ENCODE measurements at regions not wholly inside any gene's neighbourhood (a gene's known extent, or its start where the extent isn't known, plus 50 kb on each side); places are given as distances from the start of the nearest gene placed in this dataset.
"Not testable (repeated sequence)": the region's sequence is repeated elsewhere in the genome, so short reads cannot be mapped to it uniquely, and the experiment has no call there.

DNA sequence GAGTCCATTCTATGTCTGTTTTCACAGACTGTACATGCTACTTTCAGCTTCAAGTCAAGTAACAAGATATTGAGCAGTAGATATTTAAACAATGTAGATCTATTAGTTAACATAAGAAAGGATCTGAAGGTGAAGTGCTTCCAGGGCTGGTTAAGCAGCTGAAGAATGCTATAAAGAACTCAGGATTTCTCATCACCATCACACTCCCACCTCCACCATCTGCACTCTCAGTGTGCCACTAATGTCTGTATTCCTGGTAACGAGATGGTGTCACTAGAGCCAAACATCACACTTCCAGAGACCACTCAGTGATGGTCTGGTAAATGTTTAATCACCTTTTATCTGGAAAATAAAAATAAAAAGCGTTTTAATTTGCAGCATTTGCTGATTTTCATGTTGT, 224.0 kb upstream of the FERD3L start:
- DNase-seq: no peak

DNA sequence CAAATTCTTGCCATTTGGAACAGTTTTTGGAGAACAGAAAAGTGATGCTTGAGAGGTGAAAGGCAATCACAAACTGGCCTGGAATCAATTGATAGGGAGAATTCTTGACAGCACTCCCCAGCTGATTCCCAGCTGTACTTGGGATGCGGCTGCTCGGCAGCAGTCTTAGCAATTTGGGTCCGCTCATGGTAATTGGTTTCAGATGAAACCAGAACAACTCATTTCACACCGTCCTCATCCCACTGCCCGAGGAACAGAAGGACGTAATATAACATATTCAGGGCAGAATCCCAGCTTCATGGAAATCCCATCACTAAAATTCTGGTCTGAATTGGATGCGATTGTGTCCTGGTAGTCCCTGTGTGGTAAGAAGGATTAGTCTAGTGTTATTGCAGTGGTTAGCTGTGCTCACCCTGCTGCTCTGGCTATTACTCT, 223.3 kb upstream of the FERD3L start:
- peak; percentile 55 for DNase-seq

DNA sequence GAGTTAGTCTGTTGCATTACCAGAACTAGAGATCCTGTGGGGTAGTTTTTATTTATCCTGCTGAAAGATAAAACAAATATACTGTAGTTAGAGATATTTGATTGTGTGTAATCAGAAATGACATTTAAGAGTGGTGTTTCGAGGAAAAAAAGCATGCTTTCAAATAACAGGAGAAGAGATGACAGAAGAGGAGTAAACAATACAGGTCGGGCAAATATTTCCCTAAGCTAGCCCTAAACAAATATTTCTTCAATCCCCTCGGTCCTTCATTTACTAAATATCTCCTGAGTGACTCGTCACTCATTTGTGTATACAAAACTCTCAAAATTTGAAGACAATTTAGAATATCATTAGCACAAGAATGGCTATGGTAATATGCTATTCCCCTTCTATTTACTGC, 219.7 kb upstream of the FERD3L start:
- no peak for DNase-seq

DNA sequence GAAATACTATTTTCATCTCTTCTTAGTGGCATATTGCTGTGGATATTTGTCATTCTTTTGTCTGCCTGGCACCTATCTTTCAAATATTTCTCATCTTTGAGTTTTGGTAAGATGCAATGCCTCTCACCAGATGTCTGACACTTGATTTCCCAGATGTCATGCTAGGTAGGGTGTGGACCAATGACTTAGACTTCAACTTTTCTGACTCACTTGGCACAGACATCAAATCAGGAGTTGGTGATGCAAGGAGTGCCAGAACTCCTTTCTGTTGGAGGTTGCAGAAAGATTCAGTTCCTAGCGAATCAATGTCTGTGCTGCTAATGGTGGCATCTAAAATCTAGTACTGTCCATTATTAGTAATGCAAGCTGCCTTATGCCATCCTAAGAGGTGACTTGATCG, 216.9 kb upstream of the FERD3L start:
- DNase-seq: peak; percentile 41

DNA sequence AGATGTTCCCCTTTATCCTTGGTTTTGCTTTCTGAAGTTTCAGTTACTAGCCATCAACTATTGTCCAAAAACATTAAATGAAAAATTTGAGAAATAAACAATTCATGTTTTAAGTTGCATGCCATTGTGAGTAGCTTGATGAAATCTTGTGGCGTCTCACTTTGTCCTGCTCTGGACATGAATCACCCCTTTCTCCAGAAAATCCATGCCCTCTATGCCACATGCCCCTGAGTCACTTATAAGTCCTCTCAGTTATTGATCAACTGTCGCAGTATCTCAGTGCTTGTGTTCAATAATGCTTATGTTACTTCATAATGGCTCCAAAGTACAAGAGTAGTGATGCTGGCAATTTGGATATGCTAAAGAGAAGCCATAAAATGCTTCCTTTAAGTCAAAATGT, 208.0 kb upstream of the FERD3L start:
- DNase-seq: no peak

DNA sequence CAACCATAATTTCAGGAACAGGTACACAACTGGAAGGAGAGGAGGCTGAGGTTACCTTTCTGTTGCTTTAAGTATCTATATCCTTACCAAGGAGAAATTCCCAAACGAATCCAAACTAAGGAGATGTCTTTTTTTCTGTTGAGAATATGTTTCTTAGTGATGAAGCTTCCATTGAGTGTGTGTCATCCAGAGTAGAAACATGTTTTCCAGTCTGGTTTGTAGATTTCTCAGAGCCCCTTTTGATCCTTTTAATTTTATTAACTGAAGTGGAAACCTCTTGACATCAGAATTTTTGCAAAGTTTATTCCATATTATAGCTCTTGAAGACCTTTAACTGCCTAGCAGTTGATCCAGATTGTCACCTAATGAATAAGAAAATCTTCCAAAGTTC, 207.1 kb upstream of the FERD3L start:
- DNase-seq: no peak

DNA sequence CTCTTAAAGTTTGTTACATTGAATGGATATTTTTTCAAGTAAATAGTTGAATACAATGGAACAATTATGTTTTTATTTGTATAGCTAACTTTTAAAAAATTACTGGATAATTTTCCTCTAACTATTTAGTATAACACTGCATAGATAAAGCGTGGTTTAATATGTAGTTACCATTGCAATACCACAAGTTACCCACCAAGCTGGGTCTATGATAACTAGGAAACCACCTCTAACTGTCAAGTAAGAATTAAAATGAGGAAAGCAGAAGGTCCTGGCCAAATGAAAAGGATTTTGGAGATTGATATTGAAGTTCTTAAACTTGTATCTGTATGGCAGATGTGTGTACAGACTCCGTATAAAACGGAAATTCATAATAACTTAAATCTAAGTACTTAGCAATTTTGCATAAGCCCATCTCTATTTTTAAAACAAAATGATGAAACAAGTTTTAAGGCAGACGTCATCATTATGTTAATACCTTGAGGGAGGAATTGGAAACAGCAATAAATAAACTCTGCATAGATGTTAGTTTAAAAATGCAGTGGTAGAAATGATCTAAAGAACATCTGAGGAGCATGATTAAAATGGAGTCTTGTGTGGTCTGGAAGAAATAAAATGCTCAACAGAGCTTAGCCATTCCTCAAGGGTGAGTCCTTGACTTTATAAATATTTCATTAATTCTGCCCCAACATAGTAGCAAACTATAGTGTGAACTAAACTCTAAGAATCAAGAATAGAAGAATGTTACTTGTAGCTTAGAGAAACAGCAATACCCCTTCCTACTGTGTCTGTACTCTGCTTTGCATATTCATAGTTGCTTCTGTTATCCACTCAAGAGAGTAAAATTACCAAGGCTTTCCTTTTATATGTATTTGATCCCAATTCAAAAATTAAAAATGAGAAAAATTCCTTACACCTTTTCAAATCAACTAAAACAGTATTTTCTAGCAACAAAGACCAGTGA, 206.4 kb upstream of the FERD3L start:
- peak; percentile 8 for DNase-seq

DNA sequence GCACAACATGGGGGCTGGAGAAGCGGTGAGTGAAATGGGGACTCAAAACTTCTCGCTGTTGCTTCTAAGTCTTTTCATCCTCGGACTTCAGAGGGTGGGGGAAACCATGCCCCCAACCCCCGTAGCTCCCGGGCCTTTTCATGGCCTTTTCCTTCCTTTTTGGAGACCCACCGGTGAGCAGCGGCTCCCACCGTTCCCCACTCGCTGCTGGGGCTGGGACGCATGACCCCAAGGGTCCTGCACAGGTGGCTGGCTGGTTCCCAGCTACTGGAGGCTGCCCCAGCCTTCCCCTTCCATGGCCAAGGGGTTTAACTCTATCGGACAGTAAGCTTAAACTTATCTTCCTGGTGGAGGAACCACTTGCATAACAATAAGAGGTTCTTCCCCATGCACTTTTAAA, 194.3 kb upstream of the FERD3L start:
- no peak for DNase-seq

DNA sequence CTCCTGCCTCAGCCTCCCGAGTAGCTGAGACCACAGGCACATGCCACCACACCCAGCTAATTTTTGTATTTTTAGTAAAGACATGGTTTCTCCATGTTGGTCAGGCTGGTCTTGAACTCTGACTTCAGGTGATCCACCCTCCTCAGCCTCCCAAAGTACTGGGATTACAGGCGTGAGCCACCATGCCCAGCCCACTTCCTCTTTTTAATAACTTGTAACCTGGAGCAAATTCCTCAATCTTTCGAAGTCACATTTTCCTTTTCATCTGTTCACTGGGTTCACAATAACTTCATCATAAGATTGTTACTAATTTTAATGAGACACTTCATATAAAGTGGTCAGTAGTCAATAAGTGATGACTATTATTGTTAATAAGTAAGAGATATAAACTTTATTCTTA, 193.3 kb upstream of the FERD3L start:
- not testable (repeated sequence) for DNase-seq

DNA sequence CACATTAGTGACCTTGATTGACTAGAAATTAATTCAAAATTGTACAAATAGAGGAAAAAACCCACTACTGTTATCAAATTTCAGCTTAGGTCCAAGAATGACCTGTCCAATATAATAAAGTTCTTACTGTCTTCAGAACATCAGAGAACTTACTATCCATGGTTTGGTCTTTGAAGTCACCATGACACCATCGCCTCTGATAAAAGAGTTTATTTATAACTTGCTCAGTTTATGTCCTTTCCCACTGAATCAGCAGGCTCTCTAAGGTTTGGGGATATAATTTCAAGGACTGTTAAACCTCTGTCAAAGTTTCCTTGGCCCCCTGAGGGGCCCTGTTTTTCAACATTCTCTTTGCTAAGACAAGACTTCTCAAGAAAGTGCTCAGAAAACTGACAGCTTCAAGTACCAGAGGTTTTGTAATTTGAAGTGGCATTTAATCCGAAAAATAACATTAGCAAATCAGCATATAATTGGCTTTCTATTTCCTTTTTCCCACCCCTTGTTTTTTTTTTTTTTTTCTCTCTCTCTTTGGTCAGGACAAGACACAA, 191.7 kb upstream of the FERD3L start:
- no peak for DNase-seq

DNA sequence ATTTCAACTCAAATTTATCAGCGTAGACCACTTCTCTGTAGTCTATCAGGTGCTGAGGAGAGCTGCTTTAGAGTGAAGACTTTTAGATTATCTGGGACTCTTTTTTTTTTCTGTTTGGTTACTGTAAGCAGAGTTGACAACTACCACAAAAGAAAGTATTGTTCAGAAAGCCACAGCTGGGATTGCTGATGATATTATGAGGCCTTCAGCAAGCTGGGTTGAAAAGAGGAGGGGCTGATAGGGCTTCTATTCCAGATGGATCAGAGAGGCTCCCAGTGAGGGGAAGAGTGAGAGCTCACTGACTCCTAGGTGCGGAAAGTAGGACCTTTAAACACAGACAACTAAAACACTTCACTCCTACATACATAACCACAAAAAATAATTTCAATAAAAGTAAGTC, 188.5 kb upstream of the FERD3L start:
- no peak for DNase-seq

DNA sequence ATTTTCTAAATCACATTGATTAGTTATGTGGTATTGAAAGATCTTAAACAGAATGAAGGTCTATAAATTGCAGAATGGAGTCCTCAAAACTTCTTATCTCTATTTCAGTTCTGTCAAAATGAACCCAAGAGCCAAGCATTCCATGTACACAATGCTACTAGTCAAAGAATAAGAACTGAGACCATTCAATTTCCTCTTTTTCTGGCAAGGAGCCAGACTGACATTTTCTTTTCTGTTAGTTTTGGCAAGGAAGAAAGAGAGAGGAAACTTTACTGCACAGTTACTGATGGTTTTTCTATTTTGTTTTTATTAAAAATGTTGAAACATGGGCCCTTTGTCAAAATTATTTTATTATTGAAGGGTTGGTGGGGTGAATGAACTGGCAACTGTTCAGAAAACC, 181.8 kb upstream of the FERD3L start:
- peak; percentile 56 for DNase-seq

DNA sequence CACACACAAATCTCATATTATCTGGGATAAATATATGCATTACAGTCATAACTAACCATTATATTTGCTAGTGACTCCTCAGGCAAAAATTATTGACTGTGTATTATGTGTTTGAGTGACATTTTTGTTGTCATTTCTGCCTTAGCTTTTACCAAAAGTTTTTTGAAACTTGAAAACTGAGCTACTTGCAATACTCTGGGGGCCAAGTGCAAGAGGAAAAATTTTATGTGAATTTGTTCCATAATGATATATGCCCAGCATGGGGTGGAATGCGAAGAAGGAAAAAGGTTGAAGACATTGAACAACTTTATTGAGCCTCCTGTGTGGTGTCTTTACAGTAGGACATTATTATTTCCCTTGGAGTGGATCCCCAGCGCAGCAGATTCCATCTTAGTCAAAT, 176.8 kb upstream of the FERD3L start:
- DNase-seq: peak; percentile 40

DNA sequence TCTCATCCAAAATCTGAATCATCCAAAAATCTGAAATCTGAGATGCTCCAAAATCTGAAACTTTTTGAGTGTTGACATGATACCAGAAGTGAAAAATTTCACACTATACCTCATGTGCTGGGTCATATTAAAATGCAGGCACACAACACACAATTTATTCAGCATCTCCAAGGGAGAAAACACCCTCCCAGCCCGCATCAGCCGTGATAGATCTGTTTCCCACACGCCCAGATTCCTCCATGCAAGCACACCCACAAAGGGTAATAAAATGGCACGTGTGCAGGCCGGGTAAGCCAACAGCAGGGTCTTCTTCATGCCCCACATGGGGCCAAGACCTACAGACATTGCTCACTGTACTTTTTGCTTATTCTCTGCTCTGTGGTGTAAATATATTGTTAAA, 173.1 kb upstream of the FERD3L start:
- no peak for DNase-seq

DNA sequence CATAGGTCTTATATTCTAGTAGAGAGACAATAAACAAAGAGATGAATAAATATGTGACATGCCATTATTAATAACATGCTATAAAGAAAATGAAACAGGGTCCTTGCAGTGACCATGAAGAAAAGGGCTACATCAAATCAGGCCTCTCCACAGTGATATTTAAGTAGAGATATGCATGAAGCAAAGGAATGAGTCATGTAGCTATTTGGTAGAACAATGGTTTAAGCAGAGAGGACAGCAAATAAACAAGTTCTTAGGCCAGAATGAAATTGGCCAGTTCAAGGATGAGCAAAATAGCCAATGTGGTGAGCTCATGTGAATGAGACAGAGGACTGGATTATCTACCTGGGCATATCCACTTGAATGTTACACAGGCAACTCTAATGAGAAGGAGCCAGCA, 172.2 kb upstream of the FERD3L start:
- no peak for DNase-seq

DNA sequence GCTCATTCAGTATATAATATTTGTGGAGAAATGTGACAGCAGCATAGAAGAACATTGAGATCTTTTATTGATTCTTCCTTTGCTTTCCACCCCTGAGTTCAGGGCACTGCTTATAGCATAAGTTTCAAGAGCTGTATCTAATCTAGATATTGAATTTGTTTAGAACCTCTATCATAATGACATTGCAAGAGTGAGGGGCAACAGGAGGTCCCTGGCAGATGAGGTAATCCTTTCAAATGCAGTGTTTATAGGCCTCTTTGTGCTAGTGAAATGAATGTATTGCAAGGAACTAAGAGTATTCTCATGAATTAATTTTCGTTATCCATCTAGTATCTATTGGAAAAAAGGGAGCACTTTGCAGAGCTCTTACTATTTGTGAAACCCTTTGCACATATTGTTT, 167.2 kb upstream of the FERD3L start:
- DNase-seq: no peak

DNA sequence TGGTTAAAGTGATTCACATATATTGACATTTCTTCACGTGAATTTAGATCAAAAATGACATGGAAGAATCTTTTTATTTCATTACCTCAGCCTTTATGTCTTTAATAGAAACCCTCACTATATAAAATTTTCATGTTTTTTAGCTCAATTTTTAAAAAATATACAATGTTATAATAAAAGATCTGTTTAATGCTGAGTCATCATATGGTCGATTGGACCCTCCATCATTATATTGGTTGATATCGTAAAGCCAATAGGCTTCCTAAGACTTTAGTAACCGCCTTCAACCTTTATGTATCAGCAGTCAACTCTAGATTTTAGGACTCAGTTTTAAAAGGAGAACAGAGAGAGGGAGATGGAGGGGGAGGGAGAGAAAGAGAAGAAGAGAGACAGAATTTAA, 162.3 kb upstream of the FERD3L start:
- no peak for DNase-seq

DNA sequence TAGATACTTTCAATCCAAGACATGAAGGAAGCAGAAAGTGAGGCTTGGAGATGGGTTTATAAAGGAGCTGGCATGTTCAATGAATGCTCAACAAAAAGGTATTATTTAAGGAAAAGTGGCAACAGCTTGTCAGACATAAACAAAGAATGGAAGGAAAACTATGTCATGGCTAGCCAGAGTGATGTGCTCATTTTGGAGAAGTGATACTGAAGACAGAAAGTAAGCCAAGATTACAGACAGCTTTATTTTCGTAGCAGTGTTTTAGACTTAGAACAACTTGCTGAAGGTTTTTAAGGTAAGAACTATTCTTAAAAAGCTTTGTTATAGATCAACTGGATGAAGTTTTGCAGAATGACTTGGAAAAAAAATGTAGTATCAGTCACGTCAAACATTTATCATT, 160.5 kb upstream of the FERD3L start:
- DNase-seq: peak; percentile 21

DNA sequence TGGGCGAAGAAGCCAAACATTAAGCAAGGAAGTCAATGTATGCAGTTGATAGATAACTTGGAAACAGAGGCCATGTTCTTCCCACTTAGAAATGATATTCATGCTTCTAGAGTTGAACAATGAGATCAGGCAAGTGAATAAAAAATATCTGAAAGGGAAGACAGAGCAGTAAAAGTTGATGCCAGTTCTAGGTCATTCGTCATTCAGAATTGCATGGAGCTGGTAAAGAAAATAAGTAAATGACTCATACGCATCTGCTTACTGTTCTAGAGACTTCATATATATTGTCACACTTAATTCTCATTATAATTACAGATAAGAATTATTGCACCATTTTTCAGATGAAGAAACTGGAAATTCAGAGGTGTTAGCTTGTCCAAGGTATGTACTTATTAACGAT, 158.9 kb upstream of the FERD3L start:
- DNase-seq: no peak

DNA sequence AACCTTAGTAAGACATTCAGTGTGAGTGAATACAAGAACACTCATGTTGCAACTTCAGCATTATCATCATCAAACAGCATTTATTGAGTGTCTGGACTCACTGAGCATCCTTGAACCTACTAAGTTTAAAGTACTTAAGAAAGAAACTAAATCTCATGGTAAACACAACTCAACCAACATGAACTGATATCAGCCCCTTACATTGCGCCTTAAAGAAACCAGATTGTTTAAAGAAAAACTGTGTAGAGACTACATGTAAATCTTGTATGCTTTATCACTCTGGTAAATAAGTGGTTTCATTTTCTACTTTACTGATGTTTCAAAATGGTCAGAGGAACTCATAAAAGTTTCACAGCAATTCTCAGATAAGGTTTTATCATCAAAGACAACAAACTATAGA, 157.5 kb upstream of the FERD3L start:
- no peak for DNase-seq

DNA sequence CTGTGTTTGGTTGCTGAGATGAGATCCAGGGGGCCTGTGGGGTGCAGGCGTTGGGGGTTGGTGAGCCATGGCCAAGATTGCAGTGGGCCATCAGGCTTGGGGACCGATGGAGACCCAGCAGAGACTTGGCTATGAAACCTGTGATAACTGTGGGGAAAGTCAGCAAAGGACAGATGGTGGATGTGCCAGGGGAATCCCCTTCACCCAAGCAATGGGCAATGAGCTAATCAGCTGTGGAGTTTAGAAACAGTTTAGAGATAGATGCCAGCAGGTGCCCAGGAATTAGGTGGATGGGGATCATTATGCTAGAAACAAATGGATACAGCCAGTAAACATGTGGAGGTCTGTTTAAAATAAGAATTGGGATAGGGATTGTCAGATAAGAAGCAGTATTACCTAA, 151.4 kb upstream of the FERD3L start:
- no peak for DNase-seq

DNA sequence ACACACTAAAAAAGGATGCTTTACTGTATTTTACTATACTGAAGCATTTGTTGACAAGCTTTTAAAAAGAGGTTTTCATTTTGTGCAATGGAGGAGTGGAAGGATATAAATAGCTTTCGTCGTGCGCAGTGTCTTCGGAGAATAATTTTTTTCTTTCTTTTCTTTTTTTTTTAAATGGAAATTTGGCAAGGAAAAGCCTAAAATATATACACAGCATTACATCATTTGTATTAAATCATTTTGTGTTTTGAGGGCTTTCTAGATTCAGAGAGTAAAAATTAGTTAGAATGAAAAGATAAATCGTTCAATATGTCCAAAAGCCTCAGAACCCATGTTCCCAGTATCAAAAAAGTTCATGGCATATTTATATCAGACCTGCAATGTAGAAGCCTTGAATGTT, 150.2 kb upstream of the FERD3L start:
- DNase-seq: peak; percentile 17

DNA sequence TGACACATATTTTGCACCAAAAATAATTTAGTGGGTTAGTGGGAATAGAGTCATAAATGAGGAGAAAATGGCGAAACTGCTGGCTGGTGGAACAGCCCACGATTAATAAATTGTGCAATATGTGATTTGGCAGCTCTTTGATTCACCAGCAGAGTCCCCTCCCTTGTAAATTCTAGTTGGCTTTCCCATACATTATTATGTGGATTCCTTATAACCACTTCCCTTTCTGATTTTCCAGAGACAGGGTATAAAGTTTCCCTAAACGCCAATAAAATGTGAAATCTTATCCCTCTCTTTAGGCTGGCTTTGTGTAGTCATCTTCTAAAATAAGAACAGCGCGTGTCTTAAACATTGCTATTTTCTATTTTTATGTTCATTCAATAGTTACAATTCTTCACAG, 149.4 kb upstream of the FERD3L start:
- DNase-seq: peak; percentile 91

DNA sequence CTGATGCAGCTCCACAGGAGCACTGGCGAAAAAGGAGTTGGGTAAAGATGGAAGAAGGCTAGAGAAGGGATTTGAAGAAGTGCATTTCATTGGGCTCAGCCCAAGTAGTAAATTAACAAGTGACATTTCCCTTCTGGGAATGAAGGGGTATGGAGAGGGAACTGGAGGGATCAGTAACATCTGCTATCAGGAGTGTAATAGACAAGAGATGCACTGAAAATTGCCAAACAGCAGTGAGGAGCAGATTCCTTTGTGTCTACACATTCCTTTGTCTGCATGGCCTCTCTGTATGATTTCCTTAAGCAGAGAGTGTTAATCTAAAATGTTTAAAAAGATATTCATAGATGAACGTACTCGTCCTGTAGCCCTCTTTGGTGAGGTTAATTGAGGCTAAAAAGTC, 148.2 kb upstream of the FERD3L start:
- peak; percentile 69 for DNase-seq

DNA sequence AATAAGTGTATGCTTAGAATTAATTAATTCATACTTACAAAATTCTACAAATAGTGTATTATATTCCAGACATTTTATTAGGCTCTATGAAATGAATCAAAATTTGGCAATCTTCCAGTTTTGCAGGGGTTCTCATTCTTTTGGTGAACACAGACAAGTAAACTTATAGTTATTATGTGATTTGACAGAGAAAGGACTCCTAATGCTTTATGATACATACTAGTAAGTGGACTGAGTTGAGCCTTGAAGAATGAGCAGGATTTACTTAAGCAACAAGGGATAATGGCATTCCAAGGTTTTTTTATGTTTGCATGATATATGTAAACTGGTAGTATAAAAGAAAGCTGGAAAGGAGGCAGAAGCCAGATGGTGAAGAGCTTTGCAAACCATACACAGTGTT, 145.7 kb upstream of the FERD3L start:
- DNase-seq: peak; percentile 59
